ENCODE measurements at regions not wholly inside any gene's neighbourhood (a gene's known extent, or its start where the extent isn't known, plus 50 kb on each side); places are given as distances from the start of the nearest gene placed in this dataset.
"Not testable (repeated sequence)": the region's sequence is repeated elsewhere in the genome, so short reads cannot be mapped to it uniquely, and the experiment has no call there.

GRCh38 chr7:148500978-148501377 lies 89.6 kb upstream of the C7orf33 start:
- H3K4me1 ChIP-seq (ENCODE audit: low read depth): peaks cover 14% of the 10 kb centered on the region
- H3K4me3 ChIP-seq: no peak overlapping the region
- TF ChIP-seq CTCF (IDR thresholded peaks at IDR 0.05; ENCODE audit: low read depth, low read length): no peak
- peak overlapping the region; percentile 13 for H3K27ac ChIP-seq
- H3K36me3 ChIP-seq: no peaks in the 10 kb centered on the region
- no peak for DNase-seq (ENCODE audit: low read depth in 1 of 2, low spot score in 1 of 2)
- no peaks in the 10 kb centered on the region for H3K9me3 ChIP-seq (ENCODE audit: low read depth)
- H3K27me3 ChIP-seq: no peaks in the 10 kb centered on the region

- Histone ChIP-seq H3K27me3 (no peaks in the 10 kb centered on the region), H3K4me1 (ENCODE audit: low read depth) (peaks cover 14% of the 10 kb centered on the region), H3K27ac (no peak overlapping the region), H3K4me3 (no peak overlapping the region), H3K36me3 (no peaks in the 10 kb centered on the region), H3K9me3 (ENCODE audit: low read depth) (no peaks in the 10 kb centered on the region)
- DNase-seq (ENCODE audit: low read depth in 1 of 2, low spot score in 1 of 2): peak; percentile 45 to 52
- TF ChIP-seq CTCF (IDR thresholded peaks at IDR 0.05; ENCODE audit: low read depth, low read length): peak; percentile 71
These were observed 86.6 kb upstream of the C7orf33 start for GRCh38 chr7:148503900-148504487.

- no peaks in the 10 kb centered on the region for H3K27me3 ChIP-seq
- no peak overlapping the region for H3K4me3 ChIP-seq
- no peak for TF ChIP-seq CTCF (IDR thresholded peaks at IDR 0.05; ENCODE audit: low read depth, low read length)
- H3K27ac ChIP-seq: no peak overlapping the region
- no peaks in the 10 kb centered on the region for H3K36me3 ChIP-seq
- no peak for DNase-seq (ENCODE audit: low read depth in 1 of 2, low spot score in 1 of 2)
- H3K9me3 ChIP-seq (ENCODE audit: low read depth): no peaks in the 10 kb centered on the region
- H3K4me1 ChIP-seq (ENCODE audit: low read depth): peaks cover 14% of the 10 kb centered on the region
These were observed 84.8 kb upstream of the C7orf33 start for GRCh38 chr7:148505645-148506375.

- H3K4me1 ChIP-seq (ENCODE audit: low read depth); H3K9me3 ChIP-seq (ENCODE audit: low read depth); H3K36me3 ChIP-seq; H3K27ac ChIP-seq; DNase-seq (ENCODE audit: low read depth in 1 of 2, low spot score in 1 of 2); H3K27me3 ChIP-seq; H3K4me3 ChIP-seq: not testable (repeated sequence)
These were observed 83.4 kb upstream of the C7orf33 start for GRCh38 chr7:148507064-148507573.

- Histone ChIP-seq H3K4me3 (no peak overlapping the region), H3K9me3 (ENCODE audit: low read depth) (no peaks in the 10 kb centered on the region), H3K36me3 (no peaks in the 10 kb centered on the region), H3K27ac (no peak overlapping the region), H3K27me3 (no peaks in the 10 kb centered on the region), H3K4me1 (ENCODE audit: low read depth) (no peaks in the 10 kb centered on the region)
- no peak for TF ChIP-seq CTCF (IDR thresholded peaks at IDR 0.05; ENCODE audit: low read depth, low read length)
- DNase-seq (ENCODE audit: low read depth in 1 of 2, low spot score in 1 of 2): no peak
These were observed 82.8 kb upstream of the C7orf33 start for GRCh38 chr7:148507787-148508186.

- H3K4me3 ChIP-seq: no peak overlapping the region
These were observed 76.3 kb upstream of the C7orf33 start for GRCh38 chr7:148514236-148514635.

More at GRCh38 chr7:148514236-148514635, 76.3 kb upstream of the C7orf33 start:
- DNase-seq (ENCODE audit: low read depth in 1 of 2, low spot score in 1 of 2): no peak
- Histone ChIP-seq H3K27me3 (no peaks in the 10 kb centered on the region), H3K36me3 (no peaks in the 10 kb centered on the region), H3K27ac (no peak overlapping the region), H3K4me1 (ENCODE audit: low read depth) (no peaks in the 10 kb centered on the region), H3K9me3 (ENCODE audit: low read depth) (no peaks in the 10 kb centered on the region)
- TF ChIP-seq CTCF (IDR thresholded peaks at IDR 0.05; ENCODE audit: low read depth, low read length): no peak

Measured in cardiac muscle cell (in vitro differentiated cells and primary cell).